SK-N-SH (cell line): ENCODE measurements at regions not wholly inside any gene's neighbourhood (a gene's known extent, or its start where the extent isn't known, plus 50 kb on each side); places are given as distances from the start of the nearest gene placed in this dataset.

Source experiments
- CTCF ChIA-PET: fragments of 300-600, 350-600 bp; formaldehyde crosslinking; extraction: SDS; loops from one replicate; lab custom pipeline; 2021; lab: Yijun Ruan, JAX
- POLR2A ChIA-PET: fragments of 350-600 bp; sonication (Branson Sonifier 250); formaldehyde crosslinking; extraction: SDS; loops from one replicate; lab custom pipeline; 2020; ENCODE audit warnings: antibody characterized with exemption, inconsistent platforms; lab: Yijun Ruan, JAX
- DNase-seq: peaks from one replicate; pipeline ENCODE4 v3.0.0; 2012
- H2AFZ ChIP-seq: fragments of 200-600 bp; sonication (generic); 2 replicates; pipeline ENCODE4 v1.8.1; 2016; ENCODE audit warnings: antibody characterized with exemption, mild to moderate bottlenecking, low read depth
- H3F3A ChIP-seq: fragments of 200-600 bp; sonication (generic); replicated peaks from 2 replicates; pipeline ENCODE3; 2016; ENCODE audit warnings: antibody characterized with exemption, mild to moderate bottlenecking; ENCODE audit not compliant: insufficient read depth
- H3K27ac ChIP-seq, 2 experiments: fragments of 200-500 bp in 1 of 2; fragments of 200-600 bp in 1 of 2; sonication (Bioruptor generic) in 1 of 2; sonication (generic), shearing (Covaris generic) in 1 of 2; 2 replicates each; pipeline versions ENCODE4 v1.5.1 to v1.6.1; 2014 to 2016; ENCODE audit warnings: low read depth in 2 of 2, inconsistent platforms in 1 of 2, low read length in 1 of 2, mild to moderate bottlenecking in 1 of 2, mixed read lengths in 1 of 2
- H3K27me3 ChIP-seq: fragments of 200-600 bp; sonication (generic), shearing (Covaris generic); 2 replicates; pipeline ENCODE4 v1.6.1; 2016; ENCODE audit warnings: mixed run types; ENCODE audit not compliant: insufficient read depth
- H3K36me3 ChIP-seq, 2 experiments: fragments of 200-500 bp in 1 of 2; fragments of 200-600 bp in 1 of 2; sonication (Bioruptor generic) in 1 of 2; sonication (generic) in 1 of 2; replicated peaks in 1 of 2; 2 replicates each; pipeline versions ENCODE3 to v1.5.1; 2014 to 2016; ENCODE audit warnings: low read length in 1 of 2, mild to moderate bottlenecking in 1 of 2; ENCODE audit not compliant: insufficient read depth in 2 of 2, control insufficient read depth in 1 of 2
- H3K4me1 ChIP-seq, 2 experiments: fragments of 200-500 bp in 1 of 2; fragments of 200-600 bp in 1 of 2; sonication (Bioruptor generic) in 1 of 2; sonication (generic), shearing (Covaris generic) in 1 of 2; 2 replicates each; pipeline versions ENCODE4 v1.5.1 to v1.6.1; 2014 to 2016; ENCODE audit warnings: low read depth in 1 of 2, low read length in 1 of 2, mixed run types in 1 of 2; ENCODE audit not compliant: insufficient read depth in 2 of 2, control insufficient read depth in 1 of 2
- H3K4me2 ChIP-seq: fragments of 200-600 bp; sonication (generic), shearing (Covaris generic); 2 replicates; pipeline ENCODE4 v1.6.1; 2017; ENCODE audit warnings: mixed run types
- H3K4me3 ChIP-seq, 2 experiments: fragments of 200-500 bp in 1 of 2; fragments of 200-600 bp in 1 of 2; sonication (Bioruptor generic) in 1 of 2; sonication (generic), shearing (Covaris generic) in 1 of 2; 2 replicates each; pipeline versions ENCODE4 v1.5.1 to v1.8.1; 2014 to 2016; ENCODE audit warnings: low read depth in 2 of 2, inconsistent platforms in 1 of 2, low read length in 1 of 2, mild to moderate bottlenecking in 1 of 2, mixed read lengths in 1 of 2, moderate library complexity in 1 of 2
- H3K79me2 ChIP-seq: fragments of 200-600 bp; sonication (generic); 2 replicates; pipeline ENCODE4 v1.8.1; 2017; ENCODE audit warnings: mild to moderate bottlenecking; ENCODE audit not compliant: insufficient read depth
- H3K9ac ChIP-seq: fragments of 200-600 bp; sonication (generic); 2 replicates; pipeline ENCODE4 v1.6.1; 2017; ENCODE audit warnings: mixed run types
- H3K9me2 ChIP-seq: fragments of 200-600 bp; sonication (generic); 2 replicates; pipeline ENCODE4 v1.6.1; 2017; ENCODE audit warnings: mixed run types
- H3K9me3 ChIP-seq: fragments of 200-600 bp; sonication (generic); 2 replicates; pipeline ENCODE4 v1.6.1; 2017; ENCODE audit warnings: mixed run types, mild to moderate bottlenecking, moderate library complexity
- H4K20me1 ChIP-seq: fragments of 200-600 bp; sonication (generic); 2 replicates; pipeline ENCODE4 v1.6.1; 2017; ENCODE audit warnings: mild to moderate bottlenecking, mixed run types; ENCODE audit not compliant: insufficient read depth
- CHD2 ChIP-seq: fragments of 150-350 bp; IDR thresholded peaks from 2 replicates; pipeline ENCODE4 v1.6.1; 2018; ENCODE audit warnings: low read length; ENCODE audit not compliant: partially characterized antibody
- ELF1 ChIP-seq: IDR thresholded peaks from 2 replicates; pipeline ENCODE4 v1.4.0; 2012
- EP300 ChIP-seq, 2 experiments: IDR thresholded peaks; 2 replicates each; pipeline versions ENCODE4 v1.4.0 to v1.6.1; 2012; ENCODE audit warnings: borderline replicate concordance in 1 of 2, low read depth in 1 of 2, low read length in 1 of 2
- FOSL2 ChIP-seq: IDR thresholded peaks from 2 replicates; pipeline ENCODE4 v1.4.0; 2012; ENCODE audit warnings: low read depth, mild to moderate bottlenecking, moderate library complexity, borderline replicate concordance
- FOXM1 ChIP-seq: IDR thresholded peaks from 2 replicates; pipeline ENCODE4 v1.4.0; 2012; ENCODE audit warnings: low read depth, mild to moderate bottlenecking
- NRF1 ChIP-seq: IDR thresholded peaks from 2 replicates; pipeline ENCODE4 v1.6.1; 2012; ENCODE audit warnings: low read depth, mild to moderate bottlenecking, low read length
- RAD21 ChIP-seq: IDR thresholded peaks from 2 replicates; pipeline ENCODE4 v1.6.1; 2012; ENCODE audit warnings: mild to moderate bottlenecking, low read length
- RCOR1 ChIP-seq: fragments of 150-350 bp; IDR thresholded peaks from 2 replicates; pipeline ENCODE4 v1.6.1; 2017; ENCODE audit warnings: antibody characterized with exemption, low read length
- RFX5 ChIP-seq: IDR thresholded peaks from 2 replicates; pipeline ENCODE4 v1.6.1; 2012; ENCODE audit warnings: mild to moderate bottlenecking, improper control_type of control experiment, low read length
- RXRA ChIP-seq: IDR thresholded peaks from 2 replicates; pipeline ENCODE4 v1.4.0; 2012; ENCODE audit warnings: low read depth, mild to moderate bottlenecking, borderline replicate concordance
- SIN3A ChIP-seq: IDR thresholded peaks from 2 replicates; pipeline ENCODE4 v1.6.1; 2012; ENCODE audit warnings: low read depth, mild to moderate bottlenecking, low read length, moderate library complexity, borderline replicate concordance
- SMC3 ChIP-seq: IDR thresholded peaks from 2 replicates; pipeline ENCODE4 v1.6.1; 2012; ENCODE audit warnings: low read depth, low read length, improper control_type of control experiment
- TAF1 ChIP-seq: IDR thresholded peaks from 2 replicates; pipeline ENCODE4 v1.6.1; 2012; ENCODE audit warnings: low read depth, mild to moderate bottlenecking, low read length, moderate library complexity, borderline replicate concordance
- TCF12 ChIP-seq: IDR thresholded peaks from 2 replicates; pipeline ENCODE4 v1.4.0; 2012
- TEAD4 ChIP-seq: IDR thresholded peaks from 2 replicates; pipeline ENCODE4 v1.4.0; 2012; ENCODE audit warnings: mild to moderate bottlenecking, borderline replicate concordance; ENCODE audit not compliant: insufficient read depth
- YY1 ChIP-seq: IDR thresholded peaks from 2 replicates; pipeline ENCODE4 v1.4.0; 2012; ENCODE audit warnings: low read depth, mild to moderate bottlenecking
- WGBS: methylation state at CpG from one replicate; pipeline ENCODE4 v1.1.6; 2017; ENCODE audit warnings: low lambda C conversion rate; 5-methylcytosine and 5-hydroxymethylcytosine counted together
- TF ChIP-seq, protein P1 (sequence below): fragments of 200-600 bp; sonication (generic); IDR thresholded peaks from 2 replicates; pipeline ENCODE4 v1.6.1; 2017; ENCODE audit warnings: antibody characterized with exemption, mild to moderate bottlenecking, moderate library complexity
- TF ChIP-seq, protein P2 (sequence below): fragments of 150-350 bp; IDR thresholded peaks from 2 replicates; pipeline ENCODE4 v1.6.1; 2017; ENCODE audit warnings: antibody characterized with exemption, low read length, low read depth, borderline replicate concordance
- TF ChIP-seq, protein P3 (sequence below): IDR thresholded peaks from 2 replicates; pipeline ENCODE4 v1.4.0; 2012; ENCODE audit warnings: low read depth

DNA sequence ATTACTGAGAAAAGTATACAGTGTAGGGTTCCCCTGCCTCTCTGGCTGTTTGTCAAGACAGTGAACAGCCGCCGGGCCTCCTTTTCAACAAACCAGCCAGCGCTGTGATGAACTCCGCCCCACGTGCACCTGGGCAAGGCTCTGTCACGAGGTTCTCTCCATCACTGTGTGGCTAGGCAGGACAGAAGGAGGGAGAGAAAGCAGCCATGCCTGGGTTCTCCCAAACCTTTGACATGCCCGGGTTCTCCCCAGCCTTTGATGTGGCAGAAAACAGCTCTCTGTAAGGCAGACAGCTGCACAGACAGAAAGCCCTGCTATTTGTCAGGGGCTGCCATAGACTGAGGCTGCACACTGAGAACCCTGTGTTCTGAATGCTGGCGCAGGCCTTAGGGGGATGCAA is 101.4 kb upstream of the TRPM1 start:
- WGBS: 35% methylated on average over 4 of the region's 8 CpGs

DNA sequence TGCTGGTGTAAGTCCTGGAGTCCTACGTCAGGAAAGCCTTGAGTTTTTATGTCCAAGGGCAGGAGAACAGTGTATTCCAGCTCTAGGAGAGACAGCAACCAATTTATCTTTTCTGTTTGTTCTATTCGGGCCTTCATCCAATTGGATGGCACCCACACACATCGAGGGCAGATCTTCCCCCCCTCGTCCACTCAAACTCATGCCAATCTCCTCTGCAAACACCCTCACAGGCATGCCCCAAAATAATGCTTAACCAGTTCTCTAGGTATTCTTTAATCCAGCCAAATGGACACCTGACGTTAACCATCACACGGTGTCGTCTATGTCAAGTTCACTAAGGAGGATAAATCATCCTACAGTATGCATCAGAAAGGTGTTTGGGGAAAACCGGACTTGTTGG is 102.5 kb upstream of the TRPM1 start:
- TF ChIP-seq CHD2: no peak
- no peak for TF ChIP-seq RCOR1
- no peak for TF ChIP-seq TAF1
- TF ChIP-seq TCF12: no peak
- no peak for TF ChIP-seq NRF1
- no peak for DNase-seq
- no peaks in the 10 kb centered on the region for H3F3A ChIP-seq
- H3K79me2 ChIP-seq: no peaks in the 10 kb centered on the region
- POLR2A ChIA-PET: no interaction called here
- WGBS: 53% methylated on average over 8 of the region's 8 CpGs
- H3K27me3 ChIP-seq: peaks cover 8% of the 10 kb centered on the region; the same call in 1 of the 2 replicates
- H3K9me2 ChIP-seq: no peaks in the 10 kb centered on the region
- H3K9me3 ChIP-seq: no peaks in the 10 kb centered on the region
- H3K9ac ChIP-seq: no peak overlapping the region
- no peak overlapping the region for H3K27ac ChIP-seq
- CTCF ChIA-PET: interaction anchor here (1.5 kb wide), 1 partner anchor 231 kb away, joined by 3 read pairs; no protein-coding TSS in a partner anchor
- no peak overlapping the region for H3K4me2 ChIP-seq
- peaks cover 0 to 7% of the 10 kb centered on the region in 2 experiments; a peak in 1 of 4 replicates for H3K4me1 ChIP-seq
- no peaks in the 10 kb centered on the region for H4K20me1 ChIP-seq
- H2AFZ ChIP-seq: no peak overlapping the region
- H3K36me3 ChIP-seq: no peaks in the 10 kb centered on the region
- no peak overlapping the region for H3K4me3 ChIP-seq

More for the DNA sequence above, 101.4 kb upstream of the TRPM1 start:
- Histone ChIP-seq H3K27ac (no peak overlapping the region), H3K4me2 (no peak overlapping the region), H3K36me3 (no peaks in the 10 kb centered on the region), H2AFZ (no peak overlapping the region), H3K9me2 (no peaks in the 10 kb centered on the region), H3K4me1 (peaks cover 0 to 7% of the 10 kb centered on the region in 2 experiments; a peak in 1 of 4 replicates), H3K9ac (no peak overlapping the region), H3K9me3 (no peaks in the 10 kb centered on the region), H3K4me3 (no peak overlapping the region), H3K79me2 (no peaks in the 10 kb centered on the region), H4K20me1 (no peaks in the 10 kb centered on the region), H3F3A (no peaks in the 10 kb centered on the region), H3K27me3 (peaks cover 8% of the 10 kb centered on the region; the same call in 1 of the 2 replicates)
- DNase-seq: no peak
- POLR2A ChIA-PET: interaction anchor here (0.5 to 0.6 kb wide), 2 partner anchors 222 to 284 kb away, joined by 3 read pairs; no protein-coding TSS in a partner anchor
- CTCF ChIA-PET: interaction anchor here (4.2 kb wide), 1 partner anchor 286 kb away, joined by 47 read pairs; no protein-coding TSS in a partner anchor
- TF ChIP-seq RCOR1: no peak
- TF ChIP-seq EP300 (IDR thresholded peaks at IDR 0.05; ENCODE audit: borderline replicate concordance in 1 of 2, low read depth in 1 of 2, low read length in 1 of 2): no peak
- no peak for TF ChIP-seq RFX5
- no peak for TF ChIP-seq ELF1
- no peak for TF ChIP-seq YY1
- TF ChIP-seq, protein P1, sequence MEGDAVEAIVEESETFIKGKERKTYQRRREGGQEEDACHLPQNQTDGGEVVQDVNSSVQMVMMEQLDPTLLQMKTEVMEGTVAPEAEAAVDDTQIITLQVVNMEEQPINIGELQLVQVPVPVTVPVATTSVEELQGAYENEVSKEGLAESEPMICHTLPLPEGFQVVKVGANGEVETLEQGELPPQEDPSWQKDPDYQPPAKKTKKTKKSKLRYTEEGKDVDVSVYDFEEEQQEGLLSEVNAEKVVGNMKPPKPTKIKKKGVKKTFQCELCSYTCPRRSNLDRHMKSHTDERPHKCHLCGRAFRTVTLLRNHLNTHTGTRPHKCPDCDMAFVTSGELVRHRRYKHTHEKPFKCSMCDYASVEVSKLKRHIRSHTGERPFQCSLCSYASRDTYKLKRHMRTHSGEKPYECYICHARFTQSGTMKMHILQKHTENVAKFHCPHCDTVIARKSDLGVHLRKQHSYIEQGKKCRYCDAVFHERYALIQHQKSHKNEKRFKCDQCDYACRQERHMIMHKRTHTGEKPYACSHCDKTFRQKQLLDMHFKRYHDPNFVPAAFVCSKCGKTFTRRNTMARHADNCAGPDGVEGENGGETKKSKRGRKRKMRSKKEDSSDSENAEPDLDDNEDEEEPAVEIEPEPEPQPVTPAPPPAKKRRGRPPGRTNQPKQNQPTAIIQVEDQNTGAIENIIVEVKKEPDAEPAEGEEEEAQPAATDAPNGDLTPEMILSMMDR: no peak
- TF ChIP-seq FOSL2: no peak
- no peak for TF ChIP-seq SIN3A
- no peak for TF ChIP-seq FOXM1
- no peak for TF ChIP-seq RXRA
- no peak for TF ChIP-seq RAD21
- TF ChIP-seq TEAD4: no peak
- TF ChIP-seq, protein P2, sequence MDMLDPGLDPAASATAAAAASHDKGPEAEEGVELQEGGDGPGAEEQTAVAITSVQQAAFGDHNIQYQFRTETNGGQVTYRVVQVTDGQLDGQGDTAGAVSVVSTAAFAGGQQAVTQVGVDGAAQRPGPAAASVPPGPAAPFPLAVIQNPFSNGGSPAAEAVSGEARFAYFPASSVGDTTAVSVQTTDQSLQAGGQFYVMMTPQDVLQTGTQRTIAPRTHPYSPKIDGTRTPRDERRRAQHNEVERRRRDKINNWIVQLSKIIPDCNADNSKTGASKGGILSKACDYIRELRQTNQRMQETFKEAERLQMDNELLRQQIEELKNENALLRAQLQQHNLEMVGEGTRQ: no peak
- no peak for TF ChIP-seq SMC3
- TF ChIP-seq NRF1: no peak
- TF ChIP-seq, protein P3, sequence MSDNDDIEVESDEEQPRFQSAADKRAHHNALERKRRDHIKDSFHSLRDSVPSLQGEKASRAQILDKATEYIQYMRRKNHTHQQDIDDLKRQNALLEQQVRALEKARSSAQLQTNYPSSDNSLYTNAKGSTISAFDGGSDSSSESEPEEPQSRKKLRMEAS: no peak
